Memory B cell (primary cell): ENCODE measurements at regions not wholly inside any gene's neighbourhood (a gene's known extent, or its start where the extent isn't known, plus 50 kb on each side); places are given as distances from the start of the nearest gene placed in this dataset.
"Not testable (repeated sequence)": the region's sequence is repeated elsewhere in the genome, so short reads cannot be mapped to it uniquely, and the experiment has no call there.

ENCODE experiments used
- ATAC-seq: fragments of 150-1000 bp; cut with Tn5 transposase; 2 replicates; pipeline ENCODE4 v1.10.0; 2021; ENCODE audit warnings: low read depth, mild to moderate bottlenecking, moderate library complexity
- DNase-seq, 2 donors: peaks; one replicate each; pipeline ENCODE4 v3.0.0; 2022; ENCODE audit warnings: low spot score in 2 of 2
- H3K27ac Mint-ChIP-seq: one replicate; pipeline ENCODE4 v1.8.0; 2022; ENCODE audit warnings: mild to moderate bottlenecking, moderate library complexity, mixed read lengths
- H3K27me3 Mint-ChIP-seq: one replicate; pipeline ENCODE4 v1.8.0; 2022; ENCODE audit warnings: mixed read lengths
- H3K36me3 Mint-ChIP-seq: one replicate; pipeline ENCODE4 v1.8.0; 2022; ENCODE audit warnings: mild to moderate bottlenecking, mixed read lengths
- H3K4me1 Mint-ChIP-seq: one replicate; pipeline ENCODE4 v1.8.0; 2022; ENCODE audit warnings: mixed read lengths
- H3K4me3 Mint-ChIP-seq: one replicate; pipeline ENCODE4 v1.8.0; 2022; ENCODE audit warnings: mild to moderate bottlenecking, moderate library complexity, mixed read lengths
- H3K9me3 Mint-ChIP-seq: one replicate; pipeline ENCODE4 v1.8.0; 2022; ENCODE audit warnings: mixed read lengths

- Mint-ChIP-seq H3K4me1 (no peaks in the 10 kb centered on the region), H3K9me3 (no peaks in the 10 kb centered on the region), H3K4me3 (no peak overlapping the region), H3K27me3 (no peaks in the 10 kb centered on the region), H3K36me3 (no peaks in the 10 kb centered on the region), H3K27ac (no peak overlapping the region)
- DNase-seq (no peak), ATAC-seq (no peak)
Measured at GRCh38 chr13:67440236-67440975, 210.3 kb upstream of the PCDH9 start.

- Mint-ChIP-seq H3K9me3 (no peaks in the 10 kb centered on the region), H3K27ac (no peak overlapping the region), H3K27me3 (no peaks in the 10 kb centered on the region), H3K4me3 (no peak overlapping the region), H3K4me1 (no peaks in the 10 kb centered on the region), H3K36me3 (no peaks in the 10 kb centered on the region)
- no peak for ATAC-seq
- DNase-seq: no peak
Measured at GRCh38 chr13:67439365-67439764, 209.2 kb upstream of the PCDH9 start.

- Mint-ChIP-seq H3K4me3 (no peak overlapping the region), H3K27ac (no peak overlapping the region), H3K9me3 (no peaks in the 10 kb centered on the region), H3K4me1 (no peaks in the 10 kb centered on the region), H3K27me3 (no peaks in the 10 kb centered on the region), H3K36me3 (no peaks in the 10 kb centered on the region)
- DNase-seq (no peak), ATAC-seq (no peak)
Measured at GRCh38 chr13:67438465-67438864, 208.3 kb upstream of the PCDH9 start.

GRCh38 chr13:67437244-67437643 is 207.1 kb upstream of the PCDH9 start:
- Mint-ChIP-seq H3K36me3 (no peaks in the 10 kb centered on the region), H3K4me1 (no peaks in the 10 kb centered on the region), H3K9me3 (no peaks in the 10 kb centered on the region), H3K27ac (no peak overlapping the region), H3K4me3 (no peak overlapping the region), H3K27me3 (no peaks in the 10 kb centered on the region)
- no peak for ATAC-seq
- DNase-seq: no peak

GRCh38 chr13:67421475-67421874 is 191.3 kb upstream of the PCDH9 start:
- Mint-ChIP-seq H3K36me3 (no peaks in the 10 kb centered on the region), H3K27me3 (no peaks in the 10 kb centered on the region), H3K4me3 (no peak overlapping the region), H3K4me1 (no peaks in the 10 kb centered on the region), H3K9me3 (peaks cover 3% of the 10 kb centered on the region), H3K27ac (no peak overlapping the region)
- ATAC-seq (no peak), DNase-seq (no peak)

GRCh38 chr13:67416047-67416925 is 186.2 kb upstream of the PCDH9 start:
- H3K36me3 Mint-ChIP-seq: no peaks in the 10 kb centered on the region
- no peaks in the 10 kb centered on the region for H3K4me1 Mint-ChIP-seq
- ATAC-seq: no peak
- H3K27ac Mint-ChIP-seq: no peak overlapping the region
- no peak overlapping the region for H3K4me3 Mint-ChIP-seq
- no peak for DNase-seq
- no peaks in the 10 kb centered on the region for H3K27me3 Mint-ChIP-seq
- peaks cover 3% of the 10 kb centered on the region for H3K9me3 Mint-ChIP-seq

- Mint-ChIP-seq H3K27me3 (no peaks in the 10 kb centered on the region), H3K36me3 (no peaks in the 10 kb centered on the region), H3K4me1 (no peaks in the 10 kb centered on the region), H3K4me3 (no peak overlapping the region), H3K9me3 (no peaks in the 10 kb centered on the region), H3K27ac (no peak overlapping the region)
- ATAC-seq (no peak), DNase-seq (no peak)
Measured at GRCh38 chr13:67410645-67411044, 180.5 kb upstream of the PCDH9 start.

GRCh38 chr13:67408798-67409197 is 178.7 kb upstream of the PCDH9 start:
- Mint-ChIP-seq H3K9me3 (no peaks in the 10 kb centered on the region), H3K27ac (no peak overlapping the region), H3K4me1 (no peaks in the 10 kb centered on the region), H3K36me3 (no peaks in the 10 kb centered on the region), H3K4me3 (no peak overlapping the region), H3K27me3 (no peaks in the 10 kb centered on the region)
- no peak for ATAC-seq
- DNase-seq: no peak

- Mint-ChIP-seq H3K4me3 (no peak overlapping the region), H3K36me3 (no peaks in the 10 kb centered on the region), H3K4me1 (no peaks in the 10 kb centered on the region), H3K27me3 (no peaks in the 10 kb centered on the region), H3K27ac (no peak overlapping the region), H3K9me3 (peaks cover 2% of the 10 kb centered on the region)
- ATAC-seq (no peak), DNase-seq (no peak)
Measured at GRCh38 chr13:67402546-67402945, 172.4 kb upstream of the PCDH9 start.

GRCh38 chr13:67395577-67395976 is 165.4 kb upstream of the PCDH9 start:
- ATAC-seq (no peak), DNase-seq (no peak)
- Mint-ChIP-seq H3K27me3 (no peaks in the 10 kb centered on the region), H3K36me3 (no peaks in the 10 kb centered on the region), H3K27ac (no peak overlapping the region), H3K9me3 (peaks cover 2% of the 10 kb centered on the region), H3K4me1 (no peaks in the 10 kb centered on the region), H3K4me3 (no peak overlapping the region)

- Mint-ChIP-seq H3K9me3 (peaks cover 2% of the 10 kb centered on the region), H3K4me3 (no peak overlapping the region), H3K36me3 (no peaks in the 10 kb centered on the region), H3K4me1 (no peaks in the 10 kb centered on the region), H3K27me3 (no peaks in the 10 kb centered on the region), H3K27ac (no peak overlapping the region)
- DNase-seq (no peak), ATAC-seq (no peak)
Measured at GRCh38 chr13:67392014-67392413, 161.9 kb upstream of the PCDH9 start.

GRCh38 chr13:67390462-67391086 is 160.4 kb upstream of the PCDH9 start:
- Mint-ChIP-seq H3K4me1 (no peaks in the 10 kb centered on the region), H3K9me3 (peaks cover 5% of the 10 kb centered on the region), H3K27ac (no peak overlapping the region), H3K27me3 (no peaks in the 10 kb centered on the region), H3K36me3 (no peaks in the 10 kb centered on the region), H3K4me3 (no peak overlapping the region)
- ATAC-seq: no peak
- no peak for DNase-seq

- H3K36me3 Mint-ChIP-seq: no peaks in the 10 kb centered on the region
- H3K27me3 Mint-ChIP-seq: no peaks in the 10 kb centered on the region
- H3K4me3 Mint-ChIP-seq: no peak overlapping the region
- no peaks in the 10 kb centered on the region for H3K4me1 Mint-ChIP-seq
- ATAC-seq (no peak), DNase-seq (no peak)
- H3K9me3 Mint-ChIP-seq: peaks cover 5% of the 10 kb centered on the region
- H3K27ac Mint-ChIP-seq: no peak overlapping the region
Measured at GRCh38 chr13:67389171-67389570, 159.0 kb upstream of the PCDH9 start.

- H3K9me3 Mint-ChIP-seq, DNase-seq, H3K36me3 Mint-ChIP-seq, H3K4me3 Mint-ChIP-seq, H3K27me3 Mint-ChIP-seq, H3K27ac Mint-ChIP-seq, ATAC-seq, H3K4me1 Mint-ChIP-seq: not testable (repeated sequence)
Measured at GRCh38 chr13:67383109-67383757, 153.1 kb upstream of the PCDH9 start.
